GM12878 (cell line): ENCODE measurements at regions not wholly inside any gene's neighbourhood (a gene's known extent, or its start where the extent isn't known, plus 50 kb on each side); places are given as distances from the start of the nearest gene placed in this dataset.

Experiments
- ASH2L ChIP-seq: fragments of 300-600, 200-600 bp; sonication (generic); IDR thresholded peaks from 2 replicates; pipeline ENCODE4 v1.6.1; 2017; ENCODE audit warnings: low read depth, mild to moderate bottlenecking, borderline replicate concordance
- FOXM1 ChIP-seq: IDR thresholded peaks from 2 replicates; pipeline ENCODE4 v1.6.1; 2012; ENCODE audit warnings: low read depth, mild to moderate bottlenecking, inconsistent platforms, low read length, moderate library complexity
- GATAD2B ChIP-seq: fragments of 450-650 bp; conservative IDR thresholded peaks from 2 replicates; pipeline ENCODE4 v1.6.1; 2017; ENCODE audit warnings: low read depth, mild to moderate bottlenecking, moderate library complexity
- JUNB ChIP-seq: IDR thresholded peaks from 2 replicates; pipeline ENCODE4 v1.6.1; 2016; ENCODE audit warnings: antibody characterized with exemption, mild to moderate bottlenecking
- MEF2B ChIP-seq: fragments of 450-650 bp; IDR thresholded peaks from 2 replicates; pipeline ENCODE4 v1.6.1; 2018; ENCODE audit warnings: mild to moderate bottlenecking, moderate library complexity; ENCODE audit not compliant: partially characterized antibody, poor library complexity, severe bottlenecking
- MTA2 ChIP-seq: fragments of 450-650 bp; IDR thresholded peaks from 2 replicates; pipeline ENCODE4 v1.6.1; 2016; ENCODE audit warnings: low read depth, mild to moderate bottlenecking, moderate library complexity
- NFIC ChIP-seq: IDR thresholded peaks from 2 replicates; pipeline ENCODE4 v1.6.1; 2012; ENCODE audit warnings: low read depth, mild to moderate bottlenecking, inconsistent platforms, low read length, moderate library complexity
- PML ChIP-seq: IDR thresholded peaks from 2 replicates; pipeline ENCODE4 v1.6.1; 2012; ENCODE audit warnings: low read length, inconsistent platforms
- POLR2AphosphoS2 ChIP-seq: IDR thresholded peaks from 2 replicates; pipeline ENCODE4 v1.6.1; 2011; ENCODE audit warnings: low read depth, mild to moderate bottlenecking, low read length, improper control_type of control experiment, moderate library complexity
- RAD51 ChIP-seq: fragments of 450-650 bp; IDR thresholded peaks from 2 replicates; pipeline ENCODE4 v1.6.1; 2016; ENCODE audit warnings: moderate library complexity, mild to moderate bottlenecking, inconsistent platforms
- RB1 ChIP-seq: fragments of 450-650 bp; formaldehyde crosslinking; IDR thresholded peaks from 2 replicates; pipeline ENCODE4 v1.6.1; 2017; ENCODE audit warnings: mild to moderate bottlenecking, borderline replicate concordance
- RELA ChIP-seq: fragments of 450-650 bp; IDR thresholded peaks from 2 replicates; pipeline ENCODE4 v1.8.0; 2014; ENCODE audit warnings: borderline replicate concordance; ENCODE audit not compliant: partially characterized antibody
- SREBF2 ChIP-seq: IDR thresholded peaks from 2 replicates; pipeline ENCODE4 v1.6.1; 2012; ENCODE audit warnings: mild to moderate bottlenecking, low read length
- TCF7 ChIP-seq: IDR thresholded peaks from 2 replicates; pipeline ENCODE4 v1.6.1; 2014; ENCODE audit warnings: antibody characterized with exemption, borderline replicate concordance
- YBX1 ChIP-seq: fragments of 450-650 bp; IDR thresholded peaks from 2 replicates; pipeline ENCODE4 v1.6.1; 2016; ENCODE audit warnings: antibody characterized with exemption
- YY1 ChIP-seq: IDR thresholded peaks from 2 replicates; pipeline ENCODE4 v1.6.1; 2011; ENCODE audit warnings: low read depth, mild to moderate bottlenecking, low read length
- ZZZ3 ChIP-seq: IDR thresholded peaks from 2 replicates; pipeline ENCODE4 v1.6.1; 2011; ENCODE audit warnings: low read depth; ENCODE audit not compliant: control insufficient read depth, insufficient read length
- TF ChIP-seq, protein P1 (sequence below): IDR thresholded peaks from 2 replicates; pipeline ENCODE4 v1.6.1; 2012; ENCODE audit warnings: mild to moderate bottlenecking, low read depth, low read length
- TF ChIP-seq, protein P2 (sequence below): IDR thresholded peaks from 2 replicates; pipeline ENCODE4 v1.6.1; 2011; ENCODE audit warnings: borderline replicate concordance, low read depth, mild to moderate bottlenecking, moderate library complexity, low read length; ENCODE audit not compliant: insufficient read depth, poor library complexity, severe bottlenecking
- TF ChIP-seq, protein P3 (sequence below): IDR thresholded peaks from 2 replicates; pipeline ENCODE4 v1.6.1; 2012; ENCODE audit warnings: low read depth, low read length, improper control_type of control experiment
- TF ChIP-seq, protein P4 (sequence below): IDR thresholded peaks from 2 replicates; pipeline ENCODE4 v1.6.1; 2011; ENCODE audit warnings: low read depth, low read length, improper control_type of control experiment, borderline replicate concordance
- TF ChIP-seq, protein P5 (sequence below): fragments of 450-650 bp; IDR thresholded peaks from 2 replicates; pipeline ENCODE4 v1.6.1; 2018; ENCODE audit warnings: borderline replicate concordance, mild to moderate bottlenecking; ENCODE audit not compliant: partially characterized antibody

DNA sequence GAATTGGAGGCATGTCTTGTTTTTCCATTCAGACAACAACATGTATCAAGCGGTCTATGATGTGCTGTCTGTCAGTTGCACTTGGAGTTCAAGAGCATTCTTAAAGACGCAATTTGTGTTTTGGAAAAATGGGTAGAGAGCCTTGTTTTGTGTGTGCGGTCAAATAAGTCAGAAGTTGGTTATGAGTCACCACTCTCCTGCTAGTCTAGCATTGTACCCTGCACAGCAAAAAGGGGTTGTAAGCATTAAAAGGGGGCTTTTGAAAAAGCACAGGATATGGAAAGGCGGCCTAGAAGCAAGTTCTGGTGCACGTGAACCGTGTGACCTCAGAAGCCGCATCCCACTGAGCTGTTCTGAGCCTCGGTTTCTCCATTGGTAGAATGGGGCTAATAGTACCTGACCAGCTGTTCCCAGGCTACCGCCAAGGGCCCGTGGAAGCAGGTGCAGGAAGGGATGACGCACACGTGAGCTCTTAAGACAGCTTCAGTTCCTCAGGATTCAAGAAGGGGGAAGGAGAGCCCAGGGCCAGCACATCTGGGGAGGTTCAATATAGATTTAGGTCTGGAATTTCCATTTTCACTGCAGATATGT, 61.6 kb upstream of the SNX9 start (continued):
- TF ChIP-seq, protein P1, sequence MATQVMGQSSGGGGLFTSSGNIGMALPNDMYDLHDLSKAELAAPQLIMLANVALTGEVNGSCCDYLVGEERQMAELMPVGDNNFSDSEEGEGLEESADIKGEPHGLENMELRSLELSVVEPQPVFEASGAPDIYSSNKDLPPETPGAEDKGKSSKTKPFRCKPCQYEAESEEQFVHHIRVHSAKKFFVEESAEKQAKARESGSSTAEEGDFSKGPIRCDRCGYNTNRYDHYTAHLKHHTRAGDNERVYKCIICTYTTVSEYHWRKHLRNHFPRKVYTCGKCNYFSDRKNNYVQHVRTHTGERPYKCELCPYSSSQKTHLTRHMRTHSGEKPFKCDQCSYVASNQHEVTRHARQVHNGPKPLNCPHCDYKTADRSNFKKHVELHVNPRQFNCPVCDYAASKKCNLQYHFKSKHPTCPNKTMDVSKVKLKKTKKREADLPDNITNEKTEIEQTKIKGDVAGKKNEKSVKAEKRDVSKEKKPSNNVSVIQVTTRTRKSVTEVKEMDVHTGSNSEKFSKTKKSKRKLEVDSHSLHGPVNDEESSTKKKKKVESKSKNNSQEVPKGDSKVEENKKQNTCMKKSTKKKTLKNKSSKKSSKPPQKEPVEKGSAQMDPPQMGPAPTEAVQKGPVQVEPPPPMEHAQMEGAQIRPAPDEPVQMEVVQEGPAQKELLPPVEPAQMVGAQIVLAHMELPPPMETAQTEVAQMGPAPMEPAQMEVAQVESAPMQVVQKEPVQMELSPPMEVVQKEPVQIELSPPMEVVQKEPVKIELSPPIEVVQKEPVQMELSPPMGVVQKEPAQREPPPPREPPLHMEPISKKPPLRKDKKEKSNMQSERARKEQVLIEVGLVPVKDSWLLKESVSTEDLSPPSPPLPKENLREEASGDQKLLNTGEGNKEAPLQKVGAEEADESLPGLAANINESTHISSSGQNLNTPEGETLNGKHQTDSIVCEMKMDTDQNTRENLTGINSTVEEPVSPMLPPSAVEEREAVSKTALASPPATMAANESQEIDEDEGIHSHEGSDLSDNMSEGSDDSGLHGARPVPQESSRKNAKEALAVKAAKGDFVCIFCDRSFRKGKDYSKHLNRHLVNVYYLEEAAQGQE: no peak
- TF ChIP-seq PML (peak; percentile 42; the same call in 1 of the 2 replicates), YY1 (no peak), RB1 (no peak), GATAD2B (peak; percentile 82), RAD51 (peak; percentile 60), ASH2L (no peak), NFIC (peak; percentile 82), MTA2 (peak; percentile 98), ZZZ3 (no peak), YBX1 (no peak), TCF7 (no peak), JUNB (peak; percentile 85), FOXM1 (peak; percentile 60), RELA (no peak), POLR2AphosphoS2 (0 out of 2 replicates have a peak, but pooled peaks have one; percentile 28), MEF2B (peak; percentile 86), SREBF2 (no peak)
- TF ChIP-seq, protein P2, sequence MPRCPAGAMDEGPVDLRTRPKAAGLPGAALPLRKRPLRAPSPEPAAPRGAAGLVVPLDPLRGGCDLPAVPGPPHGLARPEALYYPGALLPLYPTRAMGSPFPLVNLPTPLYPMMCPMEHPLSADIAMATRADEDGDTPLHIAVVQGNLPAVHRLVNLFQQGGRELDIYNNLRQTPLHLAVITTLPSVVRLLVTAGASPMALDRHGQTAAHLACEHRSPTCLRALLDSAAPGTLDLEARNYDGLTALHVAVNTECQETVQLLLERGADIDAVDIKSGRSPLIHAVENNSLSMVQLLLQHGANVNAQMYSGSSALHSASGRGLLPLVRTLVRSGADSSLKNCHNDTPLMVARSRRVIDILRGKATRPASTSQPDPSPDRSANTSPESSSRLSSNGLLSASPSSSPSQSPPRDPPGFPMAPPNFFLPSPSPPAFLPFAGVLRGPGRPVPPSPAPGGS: no peak
- TF ChIP-seq, protein P3, sequence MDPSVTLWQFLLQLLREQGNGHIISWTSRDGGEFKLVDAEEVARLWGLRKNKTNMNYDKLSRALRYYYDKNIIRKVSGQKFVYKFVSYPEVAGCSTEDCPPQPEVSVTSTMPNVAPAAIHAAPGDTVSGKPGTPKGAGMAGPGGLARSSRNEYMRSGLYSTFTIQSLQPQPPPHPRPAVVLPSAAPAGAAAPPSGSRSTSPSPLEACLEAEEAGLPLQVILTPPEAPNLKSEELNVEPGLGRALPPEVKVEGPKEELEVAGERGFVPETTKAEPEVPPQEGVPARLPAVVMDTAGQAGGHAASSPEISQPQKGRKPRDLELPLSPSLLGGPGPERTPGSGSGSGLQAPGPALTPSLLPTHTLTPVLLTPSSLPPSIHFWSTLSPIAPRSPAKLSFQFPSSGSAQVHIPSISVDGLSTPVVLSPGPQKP: peak; percentile 23; the same call in 1 of the 2 replicates
- TF ChIP-seq, protein P4, sequence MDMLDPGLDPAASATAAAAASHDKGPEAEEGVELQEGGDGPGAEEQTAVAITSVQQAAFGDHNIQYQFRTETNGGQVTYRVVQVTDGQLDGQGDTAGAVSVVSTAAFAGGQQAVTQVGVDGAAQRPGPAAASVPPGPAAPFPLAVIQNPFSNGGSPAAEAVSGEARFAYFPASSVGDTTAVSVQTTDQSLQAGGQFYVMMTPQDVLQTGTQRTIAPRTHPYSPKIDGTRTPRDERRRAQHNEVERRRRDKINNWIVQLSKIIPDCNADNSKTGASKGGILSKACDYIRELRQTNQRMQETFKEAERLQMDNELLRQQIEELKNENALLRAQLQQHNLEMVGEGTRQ: no peak; the same call in 1 of the 2 replicates
- TF ChIP-seq, protein P5, sequence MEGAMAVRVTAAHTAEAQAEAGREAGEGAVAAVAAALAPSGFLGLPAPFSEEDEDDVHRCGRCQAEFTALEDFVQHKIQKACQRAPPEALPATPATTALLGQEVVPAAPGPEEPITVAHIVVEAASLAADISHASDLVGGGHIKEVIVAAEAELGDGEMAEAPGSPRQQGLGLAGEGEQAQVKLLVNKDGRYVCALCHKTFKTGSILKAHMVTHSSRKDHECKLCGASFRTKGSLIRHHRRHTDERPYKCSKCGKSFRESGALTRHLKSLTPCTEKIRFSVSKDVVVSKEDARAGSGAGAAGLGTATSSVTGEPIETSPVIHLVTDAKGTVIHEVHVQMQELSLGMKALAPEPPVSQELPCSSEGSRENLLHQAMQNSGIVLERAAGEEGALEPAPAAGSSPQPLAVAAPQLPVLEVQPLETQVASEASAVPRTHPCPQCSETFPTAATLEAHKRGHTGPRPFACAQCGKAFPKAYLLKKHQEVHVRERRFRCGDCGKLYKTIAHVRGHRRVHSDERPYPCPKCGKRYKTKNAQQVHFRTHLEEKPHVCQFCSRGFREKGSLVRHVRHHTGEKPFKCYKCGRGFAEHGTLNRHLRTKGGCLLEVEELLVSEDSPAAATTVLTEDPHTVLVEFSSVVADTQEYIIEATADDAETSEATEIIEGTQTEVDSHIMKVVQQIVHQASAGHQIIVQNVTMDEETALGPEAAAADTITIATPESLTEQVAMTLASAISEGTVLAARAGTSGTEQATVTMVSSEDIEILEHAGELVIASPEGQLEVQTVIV: no peak
